ENCODE measurements at regions not wholly inside any gene's neighbourhood (a gene's known extent, or its start where the extent isn't known, plus 50 kb on each side); places are given as distances from the start of the nearest gene placed in this dataset.

DNA sequence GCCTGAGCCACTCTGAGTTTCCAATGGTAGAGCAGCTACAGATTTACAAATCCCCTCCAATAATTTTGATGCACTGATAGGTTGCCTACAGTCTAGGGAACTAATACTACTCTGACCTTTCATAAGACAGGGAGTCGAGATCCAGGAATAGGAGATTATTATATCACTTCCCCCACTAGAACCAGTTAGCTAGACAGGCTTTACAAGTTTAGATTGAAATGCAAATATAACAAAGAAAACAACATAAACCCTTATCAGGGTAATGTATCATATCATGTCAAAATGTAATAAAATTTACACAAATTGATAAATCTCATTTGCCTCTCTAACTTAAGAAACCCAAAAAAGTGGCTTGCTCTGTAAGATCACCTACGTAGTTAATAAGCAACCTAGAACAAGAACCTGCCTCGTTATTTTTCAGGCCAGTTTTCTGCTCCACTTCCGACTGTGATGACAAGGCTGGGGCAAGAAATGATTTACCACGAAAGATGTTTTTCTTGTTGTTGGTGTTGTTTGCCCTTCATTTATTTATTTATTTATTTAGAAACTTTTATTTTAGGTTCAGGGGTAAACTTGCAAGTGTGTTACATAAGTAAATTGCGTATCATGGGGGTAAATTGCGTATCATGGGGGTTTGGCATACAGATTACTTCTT lies 504.2 kb upstream of the ID4 start:
- no peak for ATAC-seq
- DNase-seq, result no peak
- TF ChIP-seq, protein P1, sequence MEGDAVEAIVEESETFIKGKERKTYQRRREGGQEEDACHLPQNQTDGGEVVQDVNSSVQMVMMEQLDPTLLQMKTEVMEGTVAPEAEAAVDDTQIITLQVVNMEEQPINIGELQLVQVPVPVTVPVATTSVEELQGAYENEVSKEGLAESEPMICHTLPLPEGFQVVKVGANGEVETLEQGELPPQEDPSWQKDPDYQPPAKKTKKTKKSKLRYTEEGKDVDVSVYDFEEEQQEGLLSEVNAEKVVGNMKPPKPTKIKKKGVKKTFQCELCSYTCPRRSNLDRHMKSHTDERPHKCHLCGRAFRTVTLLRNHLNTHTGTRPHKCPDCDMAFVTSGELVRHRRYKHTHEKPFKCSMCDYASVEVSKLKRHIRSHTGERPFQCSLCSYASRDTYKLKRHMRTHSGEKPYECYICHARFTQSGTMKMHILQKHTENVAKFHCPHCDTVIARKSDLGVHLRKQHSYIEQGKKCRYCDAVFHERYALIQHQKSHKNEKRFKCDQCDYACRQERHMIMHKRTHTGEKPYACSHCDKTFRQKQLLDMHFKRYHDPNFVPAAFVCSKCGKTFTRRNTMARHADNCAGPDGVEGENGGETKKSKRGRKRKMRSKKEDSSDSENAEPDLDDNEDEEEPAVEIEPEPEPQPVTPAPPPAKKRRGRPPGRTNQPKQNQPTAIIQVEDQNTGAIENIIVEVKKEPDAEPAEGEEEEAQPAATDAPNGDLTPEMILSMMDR (IDR thresholded peaks at IDR 0.05), result no peak
- TF ChIP-seq POLR2A (IDR thresholded peaks at IDR 0.05), result no peak
- WGBS, 2 donors, result 42 to 45% methylated on average over 7 of the region's 7 CpGs
- Histone ChIP-seq H3K4me3 (no peak overlapping the region), H3K27ac (no peak overlapping the region), H3K9me3 (no peaks in the 10 kb centered on the region), H3K27me3 (no peaks in the 10 kb centered on the region), H3K36me3 (replicated peaks in 1 of 2; ENCODE audit: insufficient read depth in 1 of 2, low read depth in 2 of 2) (no peaks in the 10 kb centered on the region), H3K4me1 (no peaks in the 10 kb centered on the region)
- intact Hi-C loops (cut with DNase I), result no loop called here

DNA sequence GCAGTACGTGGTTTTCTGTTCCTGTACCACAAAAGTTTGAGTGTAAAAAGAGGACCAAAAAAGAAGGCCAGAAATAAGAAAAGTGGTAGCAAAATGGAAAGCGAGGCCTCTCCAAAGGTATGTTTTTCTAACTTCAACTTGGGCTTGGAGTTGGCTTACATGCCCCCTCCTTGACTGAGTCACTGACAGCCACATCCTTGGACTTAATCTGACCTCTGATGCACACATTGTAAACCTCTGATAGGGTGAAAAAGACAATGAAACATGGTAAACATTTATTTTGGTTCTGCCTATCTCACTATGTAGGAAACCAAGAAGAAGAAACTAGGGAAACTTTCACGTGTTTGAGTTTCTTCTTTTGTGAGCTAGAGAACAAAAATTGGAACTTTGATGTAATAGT lies 503.2 kb upstream of the ID4 start:
- H3K27ac ChIP-seq, result no peak overlapping the region
- H3K36me3 ChIP-seq (replicated peaks in 1 of 2; ENCODE audit: insufficient read depth in 1 of 2, low read depth in 2 of 2), result no peaks in the 10 kb centered on the region
- intact Hi-C loops (cut with DNase I), result no loop called here
- no peaks in the 10 kb centered on the region for H3K9me3 ChIP-seq
- no peak for ATAC-seq
- H3K27me3 ChIP-seq, result no peaks in the 10 kb centered on the region
- DNase-seq, result no peak
- H3K4me1 ChIP-seq, result no peaks in the 10 kb centered on the region
- WGBS, 2 donors, result 65 to 72% methylated on average over 3 of the region's 3 CpGs
- TF ChIP-seq POLR2A (IDR thresholded peaks at IDR 0.05), result no peak
- TF ChIP-seq, protein P1 (IDR thresholded peaks at IDR 0.05), result no peak
- no peak overlapping the region for H3K4me3 ChIP-seq

DNA sequence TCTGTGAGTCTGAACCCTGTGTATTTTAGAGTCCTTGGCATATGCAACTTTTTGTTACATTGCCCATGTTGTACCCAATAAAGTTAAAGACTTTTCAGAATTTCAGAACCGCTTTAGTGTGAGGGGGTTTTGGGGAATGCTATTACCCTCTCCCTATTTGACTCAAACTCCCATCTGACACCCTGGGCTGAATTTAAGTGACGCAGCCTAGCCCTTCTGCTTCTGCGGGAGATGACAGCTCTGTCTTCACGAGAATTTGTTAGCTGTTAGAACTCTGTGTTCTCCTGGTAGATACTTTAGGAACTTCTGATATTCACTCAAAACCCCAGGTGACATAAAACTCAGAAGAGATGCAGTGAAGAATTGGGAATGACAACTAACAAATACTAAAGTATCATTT lies 500.6 kb upstream of the ID4 start:
- Histone ChIP-seq H3K27me3 (no peaks in the 10 kb centered on the region), H3K4me1 (no peaks in the 10 kb centered on the region), H3K27ac (no peak overlapping the region), H3K9me3 (no peaks in the 10 kb centered on the region), H3K36me3 (replicated peaks in 1 of 2; ENCODE audit: insufficient read depth in 1 of 2, low read depth in 2 of 2) (no peaks in the 10 kb centered on the region), H3K4me3 (no peak overlapping the region)
- TF ChIP-seq, protein P1 (IDR thresholded peaks at IDR 0.05), result no peak
- no peak for TF ChIP-seq POLR2A (IDR thresholded peaks at IDR 0.05)
- no peak for ATAC-seq
- DNase-seq, result no peak
- intact Hi-C loops (cut with DNase I), result no loop called here
- 76 to 83% methylated on average over 4 of the region's 4 CpGs for WGBS, 2 donors

DNA sequence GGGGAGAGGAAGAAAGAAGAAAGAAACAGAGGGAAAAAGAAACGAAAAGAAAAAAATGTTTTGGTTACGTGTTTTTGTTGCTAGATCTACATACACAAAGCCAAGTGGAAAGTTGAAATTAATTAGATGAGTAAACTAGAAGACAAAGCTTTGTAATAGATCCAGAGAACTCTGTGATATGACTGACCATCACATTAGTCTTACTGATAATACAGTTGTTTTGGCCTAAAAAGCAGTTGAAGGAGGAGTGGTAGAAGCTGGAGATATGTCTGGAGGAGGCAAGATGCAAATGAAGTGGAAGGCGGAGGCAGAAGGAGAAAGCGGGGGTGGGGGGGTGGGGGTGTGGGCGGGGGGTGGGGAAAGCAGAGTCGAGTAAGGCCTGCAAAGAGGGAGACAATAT lies 500.1 kb upstream of the ID4 start:
- Histone ChIP-seq H3K27ac (no peak overlapping the region), H3K36me3 (replicated peaks in 1 of 2; ENCODE audit: insufficient read depth in 1 of 2, low read depth in 2 of 2) (no peaks in the 10 kb centered on the region), H3K4me3 (no peak overlapping the region), H3K27me3 (no peaks in the 10 kb centered on the region), H3K4me1 (no peaks in the 10 kb centered on the region), H3K9me3 (no peaks in the 10 kb centered on the region)
- intact Hi-C loops (cut with DNase I), result no loop called here
- DNase-seq, result no peak
- TF ChIP-seq, protein P1 (IDR thresholded peaks at IDR 0.05), result no peak
- TF ChIP-seq POLR2A (IDR thresholded peaks at IDR 0.05), result no peak
- ATAC-seq, result no peak
- 63 to 77% methylated on average over 6 of the region's 6 CpGs for WGBS, 2 donors

DNA sequence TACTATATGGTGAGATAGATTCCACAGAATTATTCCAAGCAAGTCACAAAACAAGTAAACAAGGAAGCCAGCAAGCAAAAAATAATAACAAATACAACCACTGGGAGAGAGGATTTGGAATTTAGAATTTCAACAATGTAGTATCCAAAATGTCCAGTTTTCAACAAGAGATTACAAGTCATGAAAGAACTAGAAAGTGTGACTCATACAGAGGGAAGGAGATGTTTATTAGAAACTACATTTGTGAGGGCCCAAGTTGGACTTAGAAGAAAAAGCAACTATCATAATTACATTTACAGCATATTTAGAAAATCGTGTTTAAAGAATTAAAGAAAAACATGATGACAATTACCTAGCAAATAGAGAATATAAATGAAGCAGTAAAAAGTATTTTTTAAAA lies 494.6 kb upstream of the ID4 start:
- no peak overlapping the region for H3K27ac ChIP-seq
- H3K4me1 ChIP-seq, result no peaks in the 10 kb centered on the region
- WGBS, 2 donors, result 40 to 41% methylated on average over 1 of the region's 1 CpG
- TF ChIP-seq POLR2A (IDR thresholded peaks at IDR 0.05), result no peak
- TF ChIP-seq, protein P1 (IDR thresholded peaks at IDR 0.05), result no peak
- no peaks in the 10 kb centered on the region for H3K9me3 ChIP-seq
- DNase-seq (no peak), ATAC-seq (no peak)
- intact Hi-C loops (cut with DNase I), result no loop called here
- H3K4me3 ChIP-seq, result no peak overlapping the region
- no peaks in the 10 kb centered on the region for H3K27me3 ChIP-seq
- no peaks in the 10 kb centered on the region for H3K36me3 ChIP-seq (replicated peaks in 1 of 2; ENCODE audit: insufficient read depth in 1 of 2, low read depth in 2 of 2)
